ENCODE measurements at regions not wholly inside any gene's neighbourhood (a gene's known extent, or its start where the extent isn't known, plus 50 kb on each side); places are given as distances from the start of the nearest gene placed in this dataset.

DNA sequence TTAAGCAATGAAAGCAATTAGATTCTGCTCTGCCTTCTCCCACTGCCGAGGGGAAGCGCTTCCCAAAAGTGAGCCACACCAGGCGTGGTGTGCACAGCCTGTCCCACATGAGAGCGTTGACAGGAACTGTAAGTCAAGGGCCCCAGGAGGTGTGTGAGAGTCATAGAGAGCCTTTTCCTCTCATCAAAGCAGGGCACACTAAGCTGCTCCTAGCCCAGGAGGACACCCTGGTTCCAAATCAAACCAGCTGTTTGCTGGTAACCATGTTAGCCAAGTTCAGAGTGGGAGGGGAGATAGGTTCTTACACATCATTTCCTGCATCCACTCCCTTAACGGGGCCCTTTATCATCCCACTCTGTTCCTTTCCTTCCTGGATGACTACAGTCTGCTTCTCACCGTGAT is 98.3 kb downstream of the SPTSSA start:
- Histone ChIP-seq H3K27me3 (ENCODE audit: control insufficient read depth, insufficient read depth, low read length) (no peaks in the 10 kb centered on the region), H2AFZ (ENCODE audit: low read length) (no peak overlapping the region), H3K9me3 (ENCODE audit: control insufficient read depth, insufficient read depth, low read depth, low read length) (no peaks in the 10 kb centered on the region), H3K4me3 (replicated peaks in 1 of 4; ENCODE audit: control extremely low read depth in 1 of 4, insufficient read depth in 1 of 4, low read depth in 3 of 4, low read length in 4 of 4) (no peak overlapping the region), H3K4me1 (ENCODE audit: control insufficient read depth, extremely low read depth, insufficient read depth, low read length) (no peaks in the 10 kb centered on the region), H3K9ac (ENCODE audit: insufficient read depth, low read length) (no peak overlapping the region), H3K27ac (ENCODE audit: insufficient read depth, low read length) (no peak overlapping the region), H3K36me3 (ENCODE audit: control insufficient read depth, insufficient read depth, low read length) (no peaks in the 10 kb centered on the region), H3K4me2 (ENCODE audit: extremely low read depth, insufficient read depth, low read length) (no peak overlapping the region), H4K20me1 (ENCODE audit: control insufficient read depth, extremely low read depth, insufficient read depth, low read length) (no peaks in the 10 kb centered on the region), H3K79me2 (ENCODE audit: control insufficient read depth, insufficient read depth, low read length) (no peaks in the 10 kb centered on the region)
- TF ChIP-seq EZH2 (IDR thresholded peaks at IDR 0.05; ENCODE audit: low read length, missing control alignments) (no peak), CTCF (conservative IDR thresholded peaks at IDR 0.05 in 1 of 2, IDR thresholded peaks at IDR 0.05 in 1 of 2; ENCODE audit: low read depth in 1 of 2, low read length in 2 of 2) (no peak)
- DNase-seq (ENCODE audit: low read depth in 2 of 2), result peak in 1 of 2 donors; percentile 48

DNA sequence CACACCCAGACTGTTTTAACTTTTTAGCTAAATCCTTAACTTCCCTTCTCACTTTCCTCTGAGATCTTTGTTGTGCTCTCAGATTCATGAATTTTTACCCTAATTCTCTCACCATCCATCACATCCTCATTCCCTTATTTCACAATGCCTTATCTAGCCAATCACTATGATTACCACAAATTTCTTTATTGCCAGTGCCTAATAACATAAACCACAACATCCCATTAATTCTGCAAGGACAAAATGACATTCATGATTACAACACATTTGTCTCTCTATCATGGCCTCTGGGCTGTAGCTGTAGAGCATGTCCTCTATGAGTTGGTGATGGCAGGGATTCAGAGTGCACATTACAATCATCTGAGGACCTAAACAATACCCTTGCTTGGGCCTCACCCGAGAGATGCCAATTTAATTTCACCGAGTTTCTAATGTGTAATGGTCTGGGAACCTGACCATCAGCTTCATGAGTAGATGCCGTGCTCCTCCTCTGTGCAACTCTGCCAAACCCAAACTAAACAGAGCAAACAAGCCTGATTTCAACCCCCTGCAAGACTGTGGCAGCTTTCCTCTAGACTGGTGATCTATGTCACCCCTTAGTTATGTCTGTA is 99.3 kb downstream of the SPTSSA start:
- no peak overlapping the region for H2AFZ ChIP-seq (ENCODE audit: low read length)
- no peaks in the 10 kb centered on the region for H3K9me3 ChIP-seq (ENCODE audit: control insufficient read depth, insufficient read depth, low read depth, low read length)
- no peak overlapping the region for H3K4me2 ChIP-seq (ENCODE audit: extremely low read depth, insufficient read depth, low read length)
- no peak overlapping the region for H3K27ac ChIP-seq (ENCODE audit: insufficient read depth, low read length)
- no peak for TF ChIP-seq EZH2 (IDR thresholded peaks at IDR 0.05; ENCODE audit: low read length, missing control alignments)
- no peaks in the 10 kb centered on the region for H3K4me1 ChIP-seq (ENCODE audit: control insufficient read depth, extremely low read depth, insufficient read depth, low read length)
- no peak overlapping the region for H3K4me3 ChIP-seq (replicated peaks in 1 of 4; ENCODE audit: control extremely low read depth in 1 of 4, insufficient read depth in 1 of 4, low read depth in 3 of 4, low read length in 4 of 4)
- no peak overlapping the region for H3K9ac ChIP-seq (ENCODE audit: insufficient read depth, low read length)
- H3K27me3 ChIP-seq (ENCODE audit: control insufficient read depth, insufficient read depth, low read length), result no peaks in the 10 kb centered on the region
- H3K36me3 ChIP-seq (ENCODE audit: control insufficient read depth, insufficient read depth, low read length), result no peaks in the 10 kb centered on the region
- H4K20me1 ChIP-seq (ENCODE audit: control insufficient read depth, extremely low read depth, insufficient read depth, low read length), result no peaks in the 10 kb centered on the region
- H3K79me2 ChIP-seq (ENCODE audit: control insufficient read depth, insufficient read depth, low read length), result no peaks in the 10 kb centered on the region
- peak in 1 of 2 donors; percentile 17 for DNase-seq (ENCODE audit: low read depth in 2 of 2)

DNA sequence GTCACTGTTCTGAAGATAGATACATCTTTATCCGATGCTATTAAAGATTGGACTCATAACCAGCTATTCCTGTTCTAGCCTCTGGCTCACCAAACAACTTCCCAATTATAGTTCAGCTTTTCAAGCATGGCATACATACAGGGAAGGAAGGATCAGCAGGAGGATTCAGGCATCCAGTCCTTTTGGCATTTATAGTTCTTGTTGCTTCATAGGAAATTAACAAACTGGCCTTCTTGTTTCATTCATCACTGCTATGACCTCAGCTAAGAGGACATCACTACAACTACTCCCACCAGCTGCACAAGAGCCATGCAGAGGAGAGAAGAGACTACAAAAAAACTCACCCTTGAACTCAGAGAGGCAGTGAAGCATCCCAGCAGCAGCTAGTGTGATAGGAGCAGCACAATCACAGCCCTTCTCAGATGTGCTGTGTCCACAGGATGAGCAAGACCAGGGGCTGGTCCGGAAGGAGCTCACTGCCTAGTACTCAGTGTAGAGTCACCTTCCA is 100.5 kb downstream of the SPTSSA start:
- H3K27ac ChIP-seq (ENCODE audit: insufficient read depth, low read length), result no peak overlapping the region
- DNase-seq (ENCODE audit: low read depth in 2 of 2), result peak; percentile 23 to 65

More for the DNA sequence above, 100.5 kb downstream of the SPTSSA start:
- Histone ChIP-seq H3K4me2 (ENCODE audit: extremely low read depth, insufficient read depth, low read length) (no peak overlapping the region), H3K9ac (ENCODE audit: insufficient read depth, low read length) (no peak overlapping the region), H3K36me3 (ENCODE audit: control insufficient read depth, insufficient read depth, low read length) (no peaks in the 10 kb centered on the region), H3K4me3 (replicated peaks in 1 of 4; ENCODE audit: control extremely low read depth in 1 of 4, insufficient read depth in 1 of 4, low read depth in 3 of 4, low read length in 4 of 4) (no peak overlapping the region), H3K4me1 (ENCODE audit: control insufficient read depth, extremely low read depth, insufficient read depth, low read length) (no peaks in the 10 kb centered on the region), H2AFZ (ENCODE audit: low read length) (no peak overlapping the region), H3K27me3 (ENCODE audit: control insufficient read depth, insufficient read depth, low read length) (no peaks in the 10 kb centered on the region), H3K79me2 (ENCODE audit: control insufficient read depth, insufficient read depth, low read length) (no peaks in the 10 kb centered on the region), H4K20me1 (ENCODE audit: control insufficient read depth, extremely low read depth, insufficient read depth, low read length) (no peaks in the 10 kb centered on the region), H3K9me3 (ENCODE audit: control insufficient read depth, insufficient read depth, low read depth, low read length) (no peaks in the 10 kb centered on the region)
- TF ChIP-seq CTCF (conservative IDR thresholded peaks at IDR 0.05 in 1 of 2, IDR thresholded peaks at IDR 0.05 in 1 of 2; ENCODE audit: low read depth in 1 of 2, low read length in 2 of 2) (no peak), EZH2 (IDR thresholded peaks at IDR 0.05; ENCODE audit: low read length, missing control alignments) (no peak)
